GM19099 (cell line): ENCODE measurements at regions not wholly inside any gene's neighbourhood (a gene's known extent, or its start where the extent isn't known, plus 50 kb on each side); places are given as distances from the start of the nearest gene placed in this dataset.

ENCODE experiments used
- POLR2A ChIP-seq: IDR thresholded peaks from 3 replicates; pipeline ENCODE4 v1.6.1; 2011; ENCODE audit warnings: low read depth; ENCODE audit not compliant: insufficient read length; ENCODE audit errors: extremely low read depth

- no peak for TF ChIP-seq POLR2A
Observed at GRCh38 chr2:129857200-129857599, 122.3 kb upstream of the RAB6C start.

DNA sequence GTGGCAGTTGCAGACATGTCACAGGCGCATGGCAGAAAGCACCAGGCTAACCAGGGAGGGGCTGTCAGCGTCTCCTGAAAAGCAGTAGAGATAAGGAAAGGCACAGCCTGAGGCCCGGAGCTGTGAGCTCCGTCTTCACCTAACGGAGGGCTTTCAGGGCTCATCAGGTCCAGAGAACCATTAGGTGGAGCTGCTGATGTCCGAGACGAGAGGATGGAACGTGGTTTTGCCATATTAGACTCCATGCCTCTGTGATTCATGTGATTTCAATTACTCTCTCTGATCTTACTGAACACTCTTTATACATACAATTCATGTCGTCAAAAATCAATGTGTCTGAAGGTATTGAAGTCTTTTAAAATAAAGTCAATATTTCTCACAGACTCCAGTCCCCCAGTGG, 120.3 kb upstream of the RAB6C start:
- TF ChIP-seq POLR2A = no peak

DNA sequence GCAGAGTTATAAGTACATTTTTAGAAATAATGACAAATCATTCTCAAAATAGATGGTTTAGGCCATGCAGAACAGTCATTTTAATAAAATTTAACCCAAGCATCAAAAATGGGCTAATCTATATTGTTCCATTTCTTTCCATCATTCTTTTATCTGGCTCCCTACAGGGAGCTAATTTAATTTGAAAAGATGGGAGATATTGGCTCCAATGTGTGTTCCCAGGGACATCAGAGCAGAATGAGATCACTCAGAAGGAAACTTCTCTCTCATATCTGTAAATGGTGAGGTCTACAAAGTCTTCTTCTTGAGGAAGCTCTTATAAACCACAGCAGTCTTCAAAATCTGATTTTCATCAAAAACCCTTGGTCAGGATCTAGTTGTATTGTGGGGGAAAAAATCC, 119.4 kb upstream of the RAB6C start:
- TF ChIP-seq POLR2A = no peak

DNA sequence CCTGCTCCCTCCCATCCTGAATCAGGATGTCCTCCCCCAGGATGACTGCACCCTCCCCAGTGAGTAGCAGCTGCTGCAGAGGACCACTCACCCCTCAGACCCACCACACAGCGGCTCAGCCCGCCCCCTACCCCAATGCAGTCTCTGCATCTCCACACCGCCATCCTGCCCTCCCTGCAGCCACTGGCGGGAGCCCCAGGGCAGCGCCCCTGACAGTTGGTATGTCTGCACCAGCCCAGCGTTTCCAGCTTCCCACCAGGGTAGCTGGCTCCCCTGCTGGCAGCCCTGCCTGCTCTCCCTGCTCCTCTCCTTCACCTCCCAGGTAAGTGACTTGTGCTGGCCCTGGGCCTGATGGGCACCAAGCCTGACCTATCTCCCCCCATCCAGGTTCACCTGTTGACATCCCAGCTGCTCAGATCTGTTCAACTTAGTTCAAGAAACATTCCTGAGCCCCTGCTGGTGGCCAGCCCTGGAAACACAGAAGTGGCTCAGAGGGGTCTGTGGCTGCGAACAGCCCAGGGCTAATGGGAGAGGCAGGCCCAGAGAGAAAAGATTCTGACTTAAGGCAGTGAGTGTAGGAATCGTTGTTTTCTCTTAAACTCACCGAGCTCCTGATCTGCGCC, 117.7 kb upstream of the RAB6C start:
- no peak for TF ChIP-seq POLR2A

DNA sequence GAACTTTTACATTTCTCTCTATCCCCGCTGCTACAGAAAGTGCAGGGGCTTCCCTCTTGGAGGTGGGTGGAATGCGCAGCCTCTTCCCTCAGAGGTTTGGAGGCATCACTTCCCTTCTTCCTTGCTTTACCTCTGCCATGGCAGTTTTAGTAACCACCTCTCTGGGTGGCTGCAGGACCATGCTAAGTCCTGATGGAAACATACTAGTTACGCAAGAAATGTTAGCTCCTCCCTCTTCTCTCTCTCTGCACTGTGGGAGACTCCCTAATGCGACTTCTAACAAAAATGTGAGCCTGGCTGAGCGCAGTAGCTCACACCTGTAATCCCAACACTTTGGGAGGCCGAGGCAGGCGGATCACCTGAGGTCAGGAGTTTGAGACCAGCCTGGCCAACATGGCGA, 116.8 kb upstream of the RAB6C start:
- TF ChIP-seq POLR2A = no peak

- no peak for TF ChIP-seq POLR2A
Observed at GRCh38 chr2:129863350-129863749, 116.1 kb upstream of the RAB6C start.

GRCh38 chr2:129864719-129865118, 114.7 kb upstream of the RAB6C start:
- no peak for TF ChIP-seq POLR2A

DNA sequence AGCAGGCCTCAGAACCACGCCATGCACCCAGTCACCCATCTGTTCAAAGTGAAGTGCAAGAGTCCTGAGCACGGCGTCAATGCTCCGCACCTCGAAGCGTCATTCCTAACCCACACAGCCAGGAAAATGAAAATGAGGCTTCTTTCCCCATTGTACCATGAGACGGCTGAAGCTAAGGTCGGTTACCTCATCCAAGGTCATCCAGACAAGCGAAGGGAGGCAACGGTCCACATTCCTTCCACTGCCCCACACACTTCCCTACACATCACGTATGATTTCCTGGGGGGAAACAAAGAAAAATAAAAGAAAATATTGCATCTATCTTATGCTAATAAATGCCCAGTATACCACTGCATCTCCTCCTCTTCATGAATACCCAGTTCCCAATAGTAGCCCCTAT, 113.5 kb upstream of the RAB6C start:
- TF ChIP-seq POLR2A = no peak

- no peak for TF ChIP-seq POLR2A
Observed at GRCh38 chr2:129866391-129866790, 113.1 kb upstream of the RAB6C start.

GRCh38 chr2:129868151-129868550, 111.3 kb upstream of the RAB6C start:
- TF ChIP-seq POLR2A = no peak

GRCh38 chr2:129870685-129871241, 108.7 kb upstream of the RAB6C start:
- no peak for TF ChIP-seq POLR2A

- no peak for TF ChIP-seq POLR2A
Observed at GRCh38 chr2:129872446-129872845, 107.0 kb upstream of the RAB6C start.

DNA sequence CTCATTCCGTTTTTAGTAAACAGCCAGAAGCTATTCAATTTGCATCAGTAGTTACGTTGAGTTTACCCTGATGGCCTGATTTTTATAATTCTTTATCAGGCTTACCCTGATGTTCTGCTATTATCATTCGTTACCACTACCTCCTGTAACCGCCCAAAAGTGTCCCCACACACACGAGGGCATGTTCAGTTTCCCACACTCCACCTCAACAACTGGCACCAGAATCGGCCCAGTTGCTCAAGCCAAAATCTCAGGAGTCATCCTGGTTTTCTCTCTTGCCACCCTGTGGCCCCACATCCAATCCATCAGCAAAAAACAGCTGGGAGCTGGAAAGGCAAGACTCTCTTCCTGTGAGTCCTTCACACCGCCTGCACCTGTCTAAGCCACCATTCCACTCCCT, 102.9 kb upstream of the RAB6C start:
- TF ChIP-seq POLR2A = no peak

GRCh38 chr2:129877289-129877741, 102.2 kb upstream of the RAB6C start:
- TF ChIP-seq POLR2A = peak; percentile 40

DNA sequence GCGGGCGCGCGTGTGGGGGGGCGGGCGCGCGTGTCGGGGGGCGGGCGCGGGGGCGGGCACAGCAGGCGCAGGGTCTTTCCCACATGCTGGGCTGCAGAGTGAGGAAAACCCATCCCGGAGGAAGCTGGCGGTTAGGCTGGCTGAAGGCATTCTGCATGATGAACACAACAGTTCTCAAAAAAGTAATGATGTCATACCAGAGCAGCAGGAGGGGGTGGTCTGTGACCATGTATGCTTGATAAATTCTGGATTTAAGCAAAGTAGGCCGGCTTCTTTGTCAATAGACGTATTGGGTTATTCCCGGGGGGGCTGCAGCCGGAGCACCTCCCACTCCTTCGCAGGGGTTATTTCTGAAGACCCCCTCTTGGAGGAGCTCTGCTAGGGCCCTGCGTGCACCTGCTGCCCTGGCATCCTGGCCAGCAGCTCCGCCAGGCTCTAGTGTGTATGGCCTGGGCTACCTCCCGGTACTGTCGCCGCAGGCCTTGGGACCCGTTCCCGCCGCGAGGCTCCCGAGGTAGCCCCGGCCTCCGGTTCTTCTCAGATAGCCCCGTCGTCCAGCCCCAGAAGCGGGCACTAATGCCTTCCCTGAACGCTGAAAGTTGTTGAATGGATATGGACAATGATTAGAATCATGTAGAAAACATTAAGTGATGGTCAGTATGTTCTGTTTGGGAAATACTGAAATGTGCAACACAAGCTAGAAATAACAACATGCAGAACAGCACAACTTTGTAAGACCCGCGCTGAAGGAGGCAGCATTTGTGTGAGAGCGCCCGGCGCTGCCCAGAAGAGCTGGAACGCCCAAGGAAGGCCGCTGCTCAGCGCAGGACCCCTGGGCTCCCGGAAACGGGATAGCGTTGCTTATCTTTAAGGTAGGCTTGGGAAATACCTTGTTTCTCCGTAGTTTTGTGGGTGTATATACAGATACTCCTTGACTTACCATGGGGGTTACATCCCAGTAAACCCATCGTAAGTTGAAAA, 101.4 kb upstream of the RAB6C start:
- TF ChIP-seq POLR2A = no peak

DNA sequence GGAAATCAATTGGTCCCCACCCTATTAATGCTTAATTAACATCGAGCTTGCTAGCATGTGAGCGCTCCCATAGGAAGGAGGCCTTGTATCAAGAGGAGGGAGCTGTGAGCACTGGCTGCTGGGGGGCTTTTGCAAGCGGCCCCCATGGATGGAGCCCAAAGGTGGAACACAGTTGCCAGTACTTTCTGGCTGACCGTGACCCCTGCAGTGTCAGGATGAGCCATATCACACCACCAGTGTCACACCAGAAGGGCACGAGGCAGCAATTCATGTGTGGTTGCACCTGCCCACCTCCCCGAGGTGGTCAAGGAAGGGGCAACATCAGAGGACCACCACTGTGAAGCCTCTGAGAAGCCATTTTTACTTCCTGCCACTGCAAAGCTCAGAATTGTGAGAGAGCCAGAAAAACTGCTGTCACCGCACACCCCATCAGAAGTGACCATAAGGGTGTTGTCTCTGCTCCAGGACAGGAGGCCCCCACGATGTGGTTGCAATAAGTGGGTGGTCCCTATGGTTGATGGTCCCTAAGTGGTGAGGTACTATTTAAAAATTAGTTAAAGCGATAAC, 99.8 kb upstream of the RAB6C start:
- no peak for TF ChIP-seq POLR2A

DNA sequence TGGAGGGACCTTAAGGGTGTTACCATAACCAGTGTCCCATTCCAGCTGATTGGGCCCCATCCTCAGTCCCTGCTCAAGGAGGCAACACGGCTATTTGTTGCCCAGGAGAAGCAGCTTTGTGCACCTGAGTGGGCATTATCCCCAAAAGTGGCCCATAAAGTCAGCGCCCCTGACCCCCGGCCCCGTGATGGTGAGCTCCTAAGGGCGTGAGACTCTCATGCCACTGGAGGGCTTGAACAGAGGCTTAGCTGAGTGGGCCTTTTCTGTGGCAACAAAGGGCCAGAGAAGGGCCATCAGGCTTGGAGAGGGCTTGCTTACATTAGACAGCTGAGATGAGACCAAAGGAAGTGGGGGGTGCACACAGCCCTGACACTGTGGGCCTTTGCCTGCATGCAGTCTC, 99.2 kb upstream of the RAB6C start:
- no peak for TF ChIP-seq POLR2A
